ENCODE measurements at regions not wholly inside any gene's neighbourhood (a gene's known extent, or its start where the extent isn't known, plus 50 kb on each side); places are given as distances from the start of the nearest gene placed in this dataset.

GRCh38 chr18:78740876-78741275, 238.7 kb upstream of the SALL3 start:
- TF ChIP-seq MYC (IDR thresholded peaks at IDR 0.05; ENCODE audit: low read depth, low read length): no peak
- TF ChIP-seq CTCF (IDR thresholded peaks at IDR 0.05; ENCODE audit: low read depth, low read length): no peak
- no peak for TF ChIP-seq MAX (IDR thresholded peaks at IDR 0.05; ENCODE audit: low read depth, low read length)
- no peak for TF ChIP-seq POLR2A (IDR thresholded peaks at IDR 0.05; ENCODE audit: extremely low read depth, insufficient read length)
- no peak for DNase-seq (ENCODE audit: low read depth)
- H3K4me3 ChIP-seq (ENCODE audit: low read depth, low read length): no peak overlapping the region

GRCh38 chr18:78741381-78742217, 238.0 kb upstream of the SALL3 start:
- no peak overlapping the region for H3K4me3 ChIP-seq (ENCODE audit: low read depth, low read length)
- no peak for TF ChIP-seq MAX (IDR thresholded peaks at IDR 0.05; ENCODE audit: low read depth, low read length)
- TF ChIP-seq MYC (IDR thresholded peaks at IDR 0.05; ENCODE audit: low read depth, low read length): no peak
- no peak for TF ChIP-seq CTCF (IDR thresholded peaks at IDR 0.05; ENCODE audit: low read depth, low read length)
- TF ChIP-seq POLR2A (IDR thresholded peaks at IDR 0.05; ENCODE audit: extremely low read depth, insufficient read length): no peak
- no peak for DNase-seq (ENCODE audit: low read depth)

GRCh38 chr18:78742218-78742745, 237.3 kb upstream of the SALL3 start:
- H3K4me3 ChIP-seq (ENCODE audit: low read depth, low read length): no peak overlapping the region
- TF ChIP-seq MAX (IDR thresholded peaks at IDR 0.05; ENCODE audit: low read depth, low read length) (no peak), MYC (IDR thresholded peaks at IDR 0.05; ENCODE audit: low read depth, low read length) (no peak), POLR2A (IDR thresholded peaks at IDR 0.05; ENCODE audit: extremely low read depth, insufficient read length) (no peak), CTCF (IDR thresholded peaks at IDR 0.05; ENCODE audit: low read depth, low read length) (no peak)
- DNase-seq (ENCODE audit: low read depth): no peak

GRCh38 chr18:78743078-78743477, 236.5 kb upstream of the SALL3 start:
- DNase-seq (ENCODE audit: low read depth): no peak
- TF ChIP-seq MAX (IDR thresholded peaks at IDR 0.05; ENCODE audit: low read depth, low read length) (no peak), POLR2A (IDR thresholded peaks at IDR 0.05; ENCODE audit: extremely low read depth, insufficient read length) (no peak), MYC (IDR thresholded peaks at IDR 0.05; ENCODE audit: low read depth, low read length) (no peak), CTCF (IDR thresholded peaks at IDR 0.05; ENCODE audit: low read depth, low read length) (no peak)
- no peak overlapping the region for H3K4me3 ChIP-seq (ENCODE audit: low read depth, low read length)

- TF ChIP-seq CTCF (IDR thresholded peaks at IDR 0.05; ENCODE audit: low read depth, low read length): no peak
- no peak for TF ChIP-seq POLR2A (IDR thresholded peaks at IDR 0.05; ENCODE audit: extremely low read depth, insufficient read length)
- no peak for TF ChIP-seq MYC (IDR thresholded peaks at IDR 0.05; ENCODE audit: low read depth, low read length)
- no peak for TF ChIP-seq MAX (IDR thresholded peaks at IDR 0.05; ENCODE audit: low read depth, low read length)
- H3K4me3 ChIP-seq (ENCODE audit: low read depth, low read length): no peak overlapping the region
- DNase-seq (ENCODE audit: low read depth): no peak
Observed at GRCh38 chr18:78751664-78752063, 228.0 kb upstream of the SALL3 start.
